PC-3 (cell line): ENCODE measurements at regions not wholly inside any gene's neighbourhood (a gene's known extent, or its start where the extent isn't known, plus 50 kb on each side); places are given as distances from the start of the nearest gene placed in this dataset.
"Not testable (repeated sequence)": the region's sequence is repeated elsewhere in the genome, so short reads cannot be mapped to it uniquely, and the experiment has no call there.

Source experiments
- ATAC-seq: fragments of 200-7000 bp; cut with Tn5 transposase; 2 replicates; pipeline ENCODE4 v1.9.1; 2020; ENCODE audit warnings: mild to moderate bottlenecking, moderate library complexity
- BruUV-seq: library from RNA; stranded (reverse); fragments of 400-500 nt; replicated peaks from 2 replicates; lab custom pipeline; 2021; lab: Mats Ljungman, UMichigan
- CTCF ChIA-PET: fragments of 300-600 bp; sonication (Branson Sonifier 250); formaldehyde crosslinking; loops from one replicate; lab custom pipeline; 2022; ENCODE audit warnings: antibody characterized with exemption; lab: Charles Lee
- POLR2A ChIA-PET: fragments of 300-600 bp; sonication (Branson Sonifier 250); formaldehyde crosslinking; loops from one replicate; lab custom pipeline; 2022; ENCODE audit warnings: antibody characterized with exemption; ENCODE audit not compliant: unreplicated experiment; lab: Charles Lee
- DNase-seq: peaks from one replicate; pipeline ENCODE4 v3.0.0-alpha.2; 2015
- H2AFZ ChIP-seq: fragments of 300-600 bp; sonication (generic); 2 replicates; pipeline ENCODE4 v1.6.0; 2016; ENCODE audit warnings: antibody characterized with exemption, low read length
- H3F3A ChIP-seq: fragments of 300-600 bp; sonication (generic); one replicate; pipeline ENCODE4 v1.6.0; 2017; ENCODE audit warnings: antibody characterized with exemption, low read length, control low read depth, mild to moderate bottlenecking; ENCODE audit not compliant: unreplicated experiment
- H3K27ac ChIP-seq: fragments of 300-600 bp; sonication (generic); 2 replicates; pipeline ENCODE4 v1.5.1; 2016; ENCODE audit warnings: mild to moderate bottlenecking, low read length
- H3K27me3 ChIP-seq: fragments of 300-600 bp; sonication (generic); 2 replicates; pipeline ENCODE4 v1.6.1; 2016; ENCODE audit warnings: low read length, mixed read lengths
- H3K36me3 ChIP-seq: fragments of 300-600 bp; sonication (generic); 2 replicates; pipeline ENCODE4 v1.6.1; 2016; ENCODE audit warnings: low read depth, mixed run types, low read length, mixed read lengths
- H3K4me1 ChIP-seq: fragments of 300-600 bp; sonication (generic); 2 replicates; pipeline ENCODE4 v1.5.1; 2016; ENCODE audit warnings: low read length; ENCODE audit not compliant: insufficient read depth
- H3K4me2 ChIP-seq: fragments of 300-600 bp; sonication (generic); 2 replicates; pipeline ENCODE4 v1.6.0; 2016; ENCODE audit warnings: low read length
- H3K4me3 ChIP-seq: fragments of 300-600 bp; sonication (generic); 2 replicates; pipeline ENCODE4 v1.5.1; 2016; ENCODE audit warnings: mild to moderate bottlenecking, low read length, mixed read lengths
- H3K79me2 ChIP-seq: fragments of 300-600 bp; sonication (generic); 2 replicates; pipeline ENCODE4 v1.6.1; 2017; ENCODE audit warnings: low read length, mixed read lengths
- H3K9ac ChIP-seq: fragments of 300-600 bp; sonication (generic); 2 replicates; pipeline ENCODE4 v1.6.0; 2016; ENCODE audit warnings: mild to moderate bottlenecking, low read length
- H3K9me2 ChIP-seq: fragments of 300-600 bp; sonication (generic); replicated peaks from 2 replicates; pipeline ENCODE4 v1.6.1; 2016; ENCODE audit warnings: mixed run types, low read length, mixed read lengths
- H3K9me3 ChIP-seq: fragments of 300-600 bp; sonication (generic); 2 replicates; pipeline ENCODE4 v1.6.1; 2016; ENCODE audit warnings: low read length, mixed read lengths
- H4K20me1 ChIP-seq: fragments of 300-600 bp; sonication (generic); 2 replicates; pipeline ENCODE4 v1.6.1; 2016; ENCODE audit warnings: low read length, mixed read lengths
- CTCF ChIP-seq: fragments of 300-600 bp; sonication (generic); conservative IDR thresholded peaks from 2 replicates; pipeline ENCODE4 v1.5.1; 2017; ENCODE audit warnings: antibody characterized with exemption, low read depth, mild to moderate bottlenecking, low read length
- EZH2 ChIP-seq: fragments of 300-600 bp; sonication (generic); IDR thresholded peaks from one replicate; pipeline ENCODE4 v1.6.1; 2017; ENCODE audit warnings: antibody characterized with exemption, mild to moderate bottlenecking, low read length; ENCODE audit not compliant: unreplicated experiment
- EZH2phosphoT487 ChIP-seq: fragments of 300-600 bp; sonication (generic); IDR thresholded peaks from 2 replicates; pipeline ENCODE4 v1.6.1; 2018; ENCODE audit warnings: mild to moderate bottlenecking, antibody characterized with exemption, low read length, borderline replicate concordance
- intact Hi-C: fragments of 100-400 bp; cut with micrococcal nuclease; formaldehyde crosslinking; loops from 2 replicates; pipeline ENCODE4 v1.9.0; 2023

- Histone ChIP-seq H3K4me3 (no peak overlapping the region), H4K20me1 (no peaks in the 10 kb centered on the region), H3K4me2 (no peak overlapping the region), H3K9me2 (no peaks in the 10 kb centered on the region), H3K27me3 (no peaks in the 10 kb centered on the region), H3K9ac (no peak overlapping the region), H3K36me3 (no peaks in the 10 kb centered on the region), H3K79me2 (no peaks in the 10 kb centered on the region), H3K4me1 (no peaks in the 10 kb centered on the region), H3K27ac (no peak overlapping the region), H2AFZ (no peak overlapping the region), H3F3A (no peaks in the 10 kb centered on the region), H3K9me3 (no peaks in the 10 kb centered on the region)
- ATAC-seq: no peak
- no peak for TF ChIP-seq EZH2
- TF ChIP-seq EZH2phosphoT487: no peak
- no peak for TF ChIP-seq CTCF
- BruUV-seq: no TSS peak
- ChIA-PET POLR2A (no interaction called here), CTCF (no interaction called here)
- no peak for DNase-seq
- intact Hi-C loops: no loop called here
Observed at GRCh38 chr6:6760002-6760401, 171.5 kb downstream of the LY86 start.

GRCh38 chr6:6762566-6762965 lies 174.0 kb downstream of the LY86 start:
- H2AFZ ChIP-seq, ATAC-seq, H3K9me3 ChIP-seq, H3K4me2 ChIP-seq, intact Hi-C loops, H3F3A ChIP-seq, H3K27ac ChIP-seq, DNase-seq, H4K20me1 ChIP-seq, POLR2A ChIA-PET, H3K9ac ChIP-seq, H3K36me3 ChIP-seq, H3K79me2 ChIP-seq, H3K4me1 ChIP-seq, H3K27me3 ChIP-seq, H3K9me2 ChIP-seq, H3K4me3 ChIP-seq, BruUV-seq, CTCF ChIA-PET: not testable (repeated sequence)

- H4K20me1 ChIP-seq: no peaks in the 10 kb centered on the region
- BruUV-seq: no TSS peak
- H3K27me3 ChIP-seq: no peaks in the 10 kb centered on the region
- H3K27ac ChIP-seq: no peak overlapping the region
- H3K79me2 ChIP-seq: no peaks in the 10 kb centered on the region
- intact Hi-C loops: no loop called here
- CTCF ChIA-PET: no interaction called here
- TF ChIP-seq EZH2phosphoT487 (no peak), EZH2 (no peak), CTCF (no peak)
- no peaks in the 10 kb centered on the region for H3F3A ChIP-seq
- POLR2A ChIA-PET: no interaction called here
- no peaks in the 10 kb centered on the region for H3K9me3 ChIP-seq
- no peaks in the 10 kb centered on the region for H3K4me1 ChIP-seq
- H3K9me2 ChIP-seq: no peaks in the 10 kb centered on the region
- ATAC-seq (no peak), DNase-seq (no peak)
- no peak overlapping the region for H2AFZ ChIP-seq
- no peak overlapping the region for H3K4me2 ChIP-seq
- H3K4me3 ChIP-seq: no peak overlapping the region
- no peaks in the 10 kb centered on the region for H3K36me3 ChIP-seq
- no peak overlapping the region for H3K9ac ChIP-seq
Observed at GRCh38 chr6:6764764-6765434, 176.4 kb downstream of the LY86 start.
